Germinal center (tissue), 1 donor: ENCODE measurements at regions not wholly inside any gene's neighbourhood (a gene's known extent, or its start where the extent isn't known, plus 50 kb on each side); places are given as distances from the start of the nearest gene placed in this dataset.
"Not testable (repeated sequence)": the region's sequence is repeated elsewhere in the genome, so short reads cannot be mapped to it uniquely, and the experiment has no call there.

ENCODE experiments used
- DNase-seq: peaks from one replicate; pipeline ENCODE4 v3.0.0; 2012; ENCODE audit warnings: mixed read lengths, low spot score

DNA sequence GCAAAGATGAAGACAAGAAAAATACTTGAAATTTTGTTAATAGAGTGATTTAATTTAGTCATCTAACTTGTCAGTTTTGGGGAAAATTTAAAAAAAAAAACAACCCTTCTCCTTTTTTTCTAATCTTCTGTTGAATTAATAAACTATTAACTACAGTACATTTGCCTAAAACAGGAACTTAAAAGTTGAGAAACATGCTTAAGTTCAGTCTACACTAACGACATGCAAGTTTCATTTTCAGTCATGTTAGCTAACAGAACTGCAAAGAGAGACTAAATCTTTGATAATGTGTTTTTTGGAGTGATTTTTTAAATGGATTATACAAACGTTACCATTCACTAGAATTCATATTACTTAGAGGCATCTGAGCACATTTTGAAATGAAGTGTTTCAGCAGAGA lies 71.9 kb upstream of the MBNL1 start:
- no peak for DNase-seq

- no peak for DNase-seq
These were observed 71.3 kb upstream of the MBNL1 start for GRCh38 chr3:152197451-152197850.

DNA sequence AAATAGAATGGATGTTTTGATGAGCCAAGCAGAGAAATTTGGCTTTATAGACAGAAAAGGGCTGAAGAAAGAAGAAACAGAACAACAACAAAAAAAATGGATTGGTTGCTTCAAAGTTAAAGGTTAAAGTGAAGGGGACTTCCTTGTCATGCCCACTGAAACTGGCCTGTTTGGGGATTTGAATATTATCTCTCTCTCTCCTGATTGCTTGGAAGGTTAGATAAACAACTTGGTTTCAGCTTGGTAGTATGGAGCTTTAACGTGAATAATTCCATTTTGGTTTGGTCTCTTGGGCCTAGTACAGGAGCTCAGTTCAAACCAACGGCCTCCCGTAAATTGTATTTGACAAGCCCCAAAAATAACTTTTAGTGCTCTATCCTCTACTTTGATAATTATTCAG lies 70.8 kb upstream of the MBNL1 start:
- no peak for DNase-seq

- no peak for DNase-seq
These were observed 70.1 kb upstream of the MBNL1 start for GRCh38 chr3:152198665-152199064.

- no peak for DNase-seq
These were observed 69.5 kb upstream of the MBNL1 start for GRCh38 chr3:152199102-152199840.

DNA sequence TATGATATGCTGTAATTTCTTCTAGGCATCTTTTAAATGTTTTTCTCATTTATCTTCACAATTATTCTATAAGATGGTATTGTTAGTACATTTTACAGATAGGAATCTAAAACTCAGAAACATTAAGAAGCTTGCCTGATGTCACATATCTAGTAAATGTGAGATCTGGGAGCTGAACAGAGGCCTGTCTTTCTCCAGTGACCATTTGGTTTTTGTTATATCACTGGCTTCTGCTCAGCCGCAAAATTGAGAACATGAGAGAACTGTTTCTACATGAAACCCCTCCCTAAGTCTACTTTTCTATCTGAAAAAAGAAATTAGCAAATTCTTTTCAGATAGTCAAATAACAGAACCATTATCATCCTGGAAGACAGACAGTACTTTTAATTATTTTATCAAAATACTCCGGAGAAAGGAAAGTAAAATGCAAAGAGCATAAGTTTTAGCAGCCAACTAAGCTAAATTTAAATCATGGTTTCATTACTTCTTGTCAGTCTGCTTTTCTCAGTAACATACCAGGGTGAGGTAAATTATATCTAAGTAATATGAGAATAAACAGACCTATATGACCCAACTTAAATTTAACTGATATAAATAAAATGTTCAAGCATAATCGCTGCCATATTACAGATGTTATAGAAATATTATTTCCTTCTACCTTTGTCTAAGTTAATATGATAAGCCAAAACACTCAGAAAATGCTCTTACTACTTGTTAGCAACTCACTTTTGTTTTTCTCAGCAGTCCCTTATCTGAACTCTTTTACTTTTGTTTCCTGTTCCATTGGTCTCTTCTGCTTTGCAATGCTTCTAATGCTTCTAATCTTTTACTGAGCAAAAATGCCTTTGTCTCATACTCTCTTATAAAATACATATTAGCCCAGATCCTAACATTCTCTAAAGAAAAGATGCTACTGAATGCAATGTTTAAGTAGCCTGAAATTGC lies 68.0 kb upstream of the MBNL1 start:
- DNase-seq = no peak

GRCh38 chr3:152202976-152203626 lies 65.6 kb upstream of the MBNL1 start:
- DNase-seq = no peak

DNA sequence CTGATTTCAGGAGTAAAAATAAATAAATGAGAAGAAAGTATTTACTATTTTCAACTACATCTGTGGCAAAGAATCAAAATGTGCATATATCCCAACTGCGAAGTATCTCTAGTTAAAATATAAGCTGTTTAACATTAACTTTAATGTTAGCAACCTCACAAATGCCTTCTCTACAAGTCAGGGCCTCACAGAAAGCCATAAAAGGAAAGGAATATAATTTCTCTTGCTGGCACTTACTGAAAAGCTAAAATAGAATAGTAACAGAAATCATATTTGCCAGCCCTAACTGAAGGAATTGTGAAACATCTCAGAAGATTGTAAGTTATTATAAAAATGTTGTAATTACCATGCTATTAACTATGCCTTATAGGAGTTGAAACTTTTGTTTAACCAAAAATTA lies 65.1 kb upstream of the MBNL1 start:
- no peak for DNase-seq

DNA sequence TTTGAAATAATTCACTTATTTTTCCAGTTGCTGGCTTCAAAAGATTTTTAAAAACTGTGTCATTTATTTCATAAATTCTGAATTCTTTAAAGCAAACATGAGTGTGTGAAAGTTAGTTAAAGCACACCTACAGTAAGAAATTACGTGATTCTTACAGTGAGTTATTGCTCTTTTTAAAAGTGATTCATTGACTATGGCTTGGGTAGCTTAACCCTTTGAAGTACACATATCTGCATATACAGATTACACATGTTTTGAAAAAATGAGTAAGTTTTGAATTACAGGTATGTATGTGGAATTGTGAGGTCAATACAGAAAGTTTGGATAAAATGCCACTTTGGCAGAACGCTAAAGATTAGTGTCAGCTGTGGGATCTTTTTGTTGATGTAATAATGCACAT lies 64.5 kb upstream of the MBNL1 start:
- no peak for DNase-seq

DNA sequence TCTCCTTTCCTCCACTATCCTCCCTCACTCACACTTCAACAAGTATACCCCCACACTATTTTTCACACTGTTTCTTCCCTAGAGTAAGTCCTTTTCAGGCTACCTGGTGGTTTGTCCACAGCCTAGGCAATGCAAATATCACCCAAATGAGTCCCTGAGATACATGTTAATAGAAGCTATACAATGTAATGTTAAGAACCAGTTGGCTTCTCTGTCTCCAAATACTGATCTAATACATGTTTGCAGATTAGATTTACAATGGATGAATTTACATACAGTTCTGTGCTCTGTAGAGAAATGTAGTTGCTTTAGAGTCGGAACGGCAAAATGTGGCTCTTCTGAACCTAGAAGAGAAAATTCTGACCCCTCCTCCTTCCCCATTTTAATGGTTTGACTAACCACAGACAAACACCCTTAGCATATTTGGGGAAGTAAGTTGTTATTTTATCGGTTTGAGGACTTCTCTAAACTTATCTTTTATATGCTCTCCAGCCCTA lies 63.6 kb upstream of the MBNL1 start:
- peak; percentile 51 for DNase-seq

- DNase-seq = no peak
These were observed 62.4 kb upstream of the MBNL1 start for GRCh38 chr3:152206243-152206760.

DNA sequence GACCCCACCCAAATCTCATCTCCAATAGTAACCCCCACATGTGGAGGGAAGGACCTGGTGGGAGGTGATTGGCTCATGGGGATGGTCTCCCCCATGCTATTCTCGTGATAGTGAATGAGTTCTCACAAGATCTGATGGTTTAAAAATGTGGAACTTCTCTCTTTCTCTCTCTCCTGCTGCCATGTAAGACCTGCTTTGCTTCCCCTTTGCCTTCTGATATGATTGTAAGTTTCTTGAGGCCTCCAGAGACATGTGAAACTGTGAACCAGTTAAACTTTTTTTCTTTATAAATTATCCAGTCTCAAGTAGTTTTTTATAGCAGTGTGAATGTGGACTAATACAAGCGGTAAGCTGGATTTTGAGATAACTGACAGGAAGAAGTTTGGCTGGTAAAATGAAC lies 60.3 kb upstream of the MBNL1 start:
- no peak for DNase-seq

GRCh38 chr3:152209060-152209459 lies 59.7 kb upstream of the MBNL1 start:
- no peak for DNase-seq

GRCh38 chr3:152209776-152210175 lies 59.0 kb upstream of the MBNL1 start:
- DNase-seq = no peak

- DNase-seq = no peak
These were observed 58.0 kb upstream of the MBNL1 start for GRCh38 chr3:152210697-152211096.

DNA sequence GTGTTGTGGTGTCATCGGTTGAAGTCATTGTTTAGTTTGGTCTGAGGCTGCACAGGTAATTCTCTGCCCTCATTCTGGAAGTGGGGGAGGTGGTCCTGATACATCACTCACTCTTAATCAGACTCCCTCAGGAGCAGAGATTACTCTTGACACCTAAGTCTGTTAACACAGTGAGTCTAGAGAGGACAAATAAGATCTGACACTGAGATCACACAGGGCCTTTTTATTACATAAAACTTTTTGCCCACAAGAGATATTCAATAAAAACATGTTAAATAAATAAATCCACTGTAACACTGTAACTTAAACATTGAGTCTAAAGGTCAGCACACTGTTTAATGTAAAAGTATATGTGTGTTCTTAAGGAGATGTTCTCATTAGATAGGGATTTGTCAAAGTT lies 57.1 kb upstream of the MBNL1 start:
- DNase-seq = no peak

GRCh38 chr3:152213203-152213602 lies 55.5 kb upstream of the MBNL1 start:
- no peak for DNase-seq

DNA sequence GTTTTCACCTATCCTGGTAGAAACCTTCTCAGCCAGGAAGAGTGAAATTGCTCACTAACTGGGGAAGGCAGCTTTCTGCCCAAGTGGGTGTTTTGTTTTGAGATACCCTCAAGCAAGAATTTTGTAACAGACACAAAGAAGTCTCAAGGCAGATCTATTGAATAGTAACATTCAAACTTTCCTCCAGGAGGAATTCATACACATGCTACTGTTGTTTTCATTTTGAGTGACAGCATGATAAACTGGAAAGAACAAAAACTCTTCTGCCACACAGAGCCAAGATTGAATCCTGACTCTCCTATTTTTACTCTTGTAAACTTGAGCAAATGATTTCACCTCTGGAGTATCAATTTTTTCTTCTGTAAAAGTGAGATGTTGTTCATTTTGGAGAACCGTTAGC lies 54.8 kb upstream of the MBNL1 start:
- DNase-seq = no peak

- DNase-seq = not testable (repeated sequence)
These were observed 51.5 kb upstream of the MBNL1 start for GRCh38 chr3:152216960-152217865.

GRCh38 chr3:152218602-152219001 lies 50.1 kb upstream of the MBNL1 start:
- DNase-seq = no peak
